ENCODE measurements at regions not wholly inside any gene's neighbourhood (a gene's known extent, or its start where the extent isn't known, plus 50 kb on each side); places are given as distances from the start of the nearest gene placed in this dataset.
"Not testable (repeated sequence)": the region's sequence is repeated elsewhere in the genome, so short reads cannot be mapped to it uniquely, and the experiment has no call there.

GRCh38 chr6:165847407-165848085 lies 184.5 kb upstream of the PDE10A start:
- DNase-seq (ENCODE audit: low read depth, low spot score), result peak; percentile 71

GRCh38 chr6:165846123-165846966 lies 183.3 kb upstream of the PDE10A start:
- DNase-seq (ENCODE audit: low read depth, low spot score), result no peak

GRCh38 chr6:165845493-165845892 lies 182.5 kb upstream of the PDE10A start:
- no peak for DNase-seq (ENCODE audit: low read depth, low spot score)

- DNase-seq (ENCODE audit: low read depth, low spot score), result no peak
Measured at GRCh38 chr6:165844801-165845364, 181.8 kb upstream of the PDE10A start.

GRCh38 chr6:165844232-165844631 lies 181.2 kb upstream of the PDE10A start:
- no peak for DNase-seq (ENCODE audit: low read depth, low spot score)

GRCh38 chr6:165843568-165844113 lies 180.6 kb upstream of the PDE10A start:
- DNase-seq (ENCODE audit: low read depth, low spot score), result no peak

GRCh38 chr6:165843121-165843520 lies 180.1 kb upstream of the PDE10A start:
- DNase-seq (ENCODE audit: low read depth, low spot score), result no peak

GRCh38 chr6:165842281-165842936 lies 179.4 kb upstream of the PDE10A start:
- DNase-seq (ENCODE audit: low read depth, low spot score), result no peak

GRCh38 chr6:165841153-165841558 lies 178.1 kb upstream of the PDE10A start:
- no peak for DNase-seq (ENCODE audit: low read depth, low spot score)

GRCh38 chr6:165837948-165838745 lies 175.1 kb upstream of the PDE10A start:
- DNase-seq (ENCODE audit: low read depth, low spot score), result no peak

- not testable (repeated sequence) for DNase-seq (ENCODE audit: low read depth, low spot score)
Measured at GRCh38 chr6:165836648-165837047, 173.6 kb upstream of the PDE10A start.

- no peak for DNase-seq (ENCODE audit: low read depth, low spot score)
Measured at GRCh38 chr6:165835410-165835851, 172.4 kb upstream of the PDE10A start.

GRCh38 chr6:165834613-165835259 lies 171.7 kb upstream of the PDE10A start:
- peak; percentile 28 for DNase-seq (ENCODE audit: low read depth, low spot score)

- DNase-seq (ENCODE audit: low read depth, low spot score), result no peak
Measured at GRCh38 chr6:165833355-165833754, 170.3 kb upstream of the PDE10A start.

- no peak for DNase-seq (ENCODE audit: low read depth, low spot score)
Measured at GRCh38 chr6:165831812-165832510, 168.9 kb upstream of the PDE10A start.

GRCh38 chr6:165830761-165831160 lies 167.7 kb upstream of the PDE10A start:
- DNase-seq (ENCODE audit: low read depth, low spot score), result no peak

GRCh38 chr6:165829376-165829775 lies 166.3 kb upstream of the PDE10A start:
- DNase-seq (ENCODE audit: low read depth, low spot score), result no peak

GRCh38 chr6:165827190-165827518 lies 164.1 kb upstream of the PDE10A start:
- no peak for DNase-seq (ENCODE audit: low read depth, low spot score)

GRCh38 chr6:165826487-165827189 lies 163.6 kb upstream of the PDE10A start:
- no peak for DNase-seq (ENCODE audit: low read depth, low spot score)
